Thymus (tissue), 11 donors: ENCODE measurements at regions not wholly inside any gene's neighbourhood (a gene's known extent, or its start where the extent isn't known, plus 50 kb on each side); places are given as distances from the start of the nearest gene placed in this dataset.

Source experiments
- DNase-seq, 9 donors: peaks; one replicate each; pipeline ENCODE4 v3.0.0-alpha.2; 2013; ENCODE audit warnings: low spot score in 9 of 9, low read depth in 6 of 9, missing footprints in 1 of 9
- H3K27ac ChIP-seq, 2 donors: one replicate each; pipeline ENCODE4 v1.5.1; 2013; ENCODE audit warnings: control low read depth in 1 of 2, low read depth in 1 of 2, low read length in 1 of 2, mild to moderate bottlenecking in 1 of 2, moderate library complexity in 1 of 2
- H3K27me3 ChIP-seq, 2 donors: one replicate each; pipeline ENCODE4 v1.5.1; 2013; ENCODE audit warnings: low read length in 1 of 2; ENCODE audit not compliant: control insufficient read depth in 2 of 2, insufficient read depth in 1 of 2
- H3K36me3 ChIP-seq, 2 donors: one replicate each; pipeline ENCODE4 v1.5.1; 2013; ENCODE audit warnings: low read length in 1 of 2, mild to moderate bottlenecking in 1 of 2, moderate library complexity in 1 of 2; ENCODE audit not compliant: control insufficient read depth in 2 of 2, insufficient read depth in 2 of 2
- H3K4me1 ChIP-seq, 2 donors: one replicate each; pipeline ENCODE4 v1.5.1; 2013; ENCODE audit warnings: low read length in 2 of 2; ENCODE audit not compliant: control insufficient read depth in 2 of 2, insufficient read depth in 2 of 2
- H3K4me3 ChIP-seq, 2 donors: one replicate each; pipeline ENCODE4 v1.5.1; 2013; ENCODE audit warnings: low read length in 2 of 2, control low read depth in 1 of 2, mild to moderate bottlenecking in 1 of 2
- H3K9me3 ChIP-seq, 2 donors: one replicate each; pipeline ENCODE4 v1.5.1; 2013; ENCODE audit warnings: low read length in 1 of 2, mild to moderate bottlenecking in 1 of 2; ENCODE audit not compliant: control insufficient read depth in 2 of 2, insufficient read depth in 1 of 2
- WGBS: extraction: QIAGEN DNeasy Blood & Tissue Kit; methylation state at CpG from one replicate; pipeline ENCODE4 v1.1.7; 2013; 5-methylcytosine and 5-hydroxymethylcytosine counted together
- donor health status: healthy.

DNA sequence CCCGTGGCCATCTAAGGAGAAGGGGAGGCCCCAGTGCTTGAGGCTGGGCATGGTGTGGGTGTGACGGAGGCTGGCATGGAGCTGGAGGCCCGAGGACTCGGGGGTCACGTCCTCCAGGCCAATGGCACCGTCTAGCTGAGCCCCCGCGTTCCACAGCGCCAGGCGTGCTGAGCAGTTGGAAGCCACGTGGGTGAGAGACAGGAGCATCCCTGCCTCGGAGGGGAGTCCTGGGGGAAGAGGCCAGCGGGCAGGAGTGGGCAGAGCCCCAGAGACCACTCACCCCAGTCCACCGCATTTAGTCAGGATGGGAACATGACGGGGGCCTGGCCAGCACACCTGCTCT is 78.8 kb downstream of the RMI2 start:
- 91% methylated on average over 15 of the region's 15 CpGs for WGBS

DNA sequence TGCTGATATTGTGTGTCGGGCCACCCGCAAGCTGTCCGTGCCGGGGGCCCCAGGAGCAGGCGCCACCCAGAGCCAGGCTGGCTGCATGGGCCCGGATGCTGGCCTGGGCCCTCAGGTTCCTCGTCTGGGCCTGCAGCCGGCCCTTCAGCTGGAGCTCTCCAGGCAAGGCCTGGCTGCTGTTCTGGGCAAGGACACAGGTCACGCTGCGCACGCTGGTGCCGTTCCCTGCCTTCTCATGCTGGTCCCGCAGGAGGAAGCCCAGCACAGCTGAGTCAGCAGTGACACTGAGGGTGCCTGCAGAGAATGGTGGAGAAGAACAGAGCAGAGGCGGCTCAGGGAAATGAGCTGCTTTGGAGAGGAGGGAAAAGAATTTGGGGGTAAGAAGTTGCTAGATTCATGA is 79.9 kb downstream of the RMI2 start:
- peaks cover 0 to 3% of the 10 kb centered on the region in 2 donors for H3K9me3 ChIP-seq
- no peak for DNase-seq
- H3K36me3 ChIP-seq, result no peaks in the 10 kb centered on the region
- 90% methylated on average over 14 of the region's 14 CpGs for WGBS
- no peaks in the 10 kb centered on the region for H3K27me3 ChIP-seq
- peaks cover 2 to 22% of the 10 kb centered on the region in 2 donors for H3K4me1 ChIP-seq
- no peak overlapping the region for H3K4me3 ChIP-seq
- no peak overlapping the region for H3K27ac ChIP-seq

More for the DNA sequence above, 78.8 kb downstream of the RMI2 start:
- no peak overlapping the region for H3K27ac ChIP-seq
- H3K4me1 ChIP-seq, result peaks cover 2 to 22% of the 10 kb centered on the region in 2 donors
- no peak overlapping the region for H3K4me3 ChIP-seq
- H3K27me3 ChIP-seq, result no peaks in the 10 kb centered on the region
- DNase-seq, result no peak
- peaks cover 0 to 3% of the 10 kb centered on the region in 2 donors for H3K9me3 ChIP-seq
- no peaks in the 10 kb centered on the region for H3K36me3 ChIP-seq

DNA sequence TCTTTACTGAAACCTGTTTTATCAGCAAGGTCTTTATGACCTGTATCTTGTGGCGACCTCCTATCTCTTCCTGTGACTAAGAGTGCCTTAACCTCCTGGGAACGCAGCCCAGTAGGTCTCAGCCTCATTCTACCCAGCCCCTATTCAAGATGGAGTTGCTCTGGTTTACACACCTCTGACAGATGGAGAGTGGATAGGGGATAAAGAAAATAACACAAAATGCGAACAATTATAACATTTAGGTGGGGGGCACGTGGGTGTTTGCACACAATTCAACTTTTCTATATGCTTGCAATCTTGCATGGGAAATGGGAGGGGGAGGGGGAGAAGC is 83.3 kb downstream of the RMI2 start:
- H3K36me3 ChIP-seq, result no peaks in the 10 kb centered on the region
- peaks cover 0 to 9% of the 10 kb centered on the region in 2 donors for H3K4me1 ChIP-seq
- WGBS, result 95% methylated on average over 4 of the region's 4 CpGs
- no peak overlapping the region for H3K4me3 ChIP-seq
- H3K9me3 ChIP-seq, result peaks cover 0 to 4% of the 10 kb centered on the region in 2 donors
- H3K27ac ChIP-seq, result no peak overlapping the region
- H3K27me3 ChIP-seq, result no peaks in the 10 kb centered on the region
- no peak for DNase-seq

GRCh38 chr16:11429123-11429522 is 83.9 kb downstream of the RMI2 start:
- Histone ChIP-seq H3K27ac (no peak overlapping the region), H3K27me3 (no peaks in the 10 kb centered on the region), H3K4me1 (peaks cover 0 to 4% of the 10 kb centered on the region in 2 donors), H3K36me3 (no peaks in the 10 kb centered on the region), H3K9me3 (peaks cover 0 to 4% of the 10 kb centered on the region in 2 donors), H3K4me3 (no peak overlapping the region)
- no peak for DNase-seq
- WGBS, result 79% methylated on average over 6 of the region's 6 CpGs

GRCh38 chr16:11429823-11430222 is 84.6 kb downstream of the RMI2 start:
- Histone ChIP-seq H3K4me1 (no peaks in the 10 kb centered on the region), H3K27ac (no peak overlapping the region), H3K27me3 (no peaks in the 10 kb centered on the region), H3K9me3 (peaks cover 0 to 4% of the 10 kb centered on the region in 2 donors), H3K36me3 (no peaks in the 10 kb centered on the region), H3K4me3 (no peak overlapping the region)
- DNase-seq, result no peak
- 84% methylated on average over 6 of the region's 6 CpGs for WGBS

DNA sequence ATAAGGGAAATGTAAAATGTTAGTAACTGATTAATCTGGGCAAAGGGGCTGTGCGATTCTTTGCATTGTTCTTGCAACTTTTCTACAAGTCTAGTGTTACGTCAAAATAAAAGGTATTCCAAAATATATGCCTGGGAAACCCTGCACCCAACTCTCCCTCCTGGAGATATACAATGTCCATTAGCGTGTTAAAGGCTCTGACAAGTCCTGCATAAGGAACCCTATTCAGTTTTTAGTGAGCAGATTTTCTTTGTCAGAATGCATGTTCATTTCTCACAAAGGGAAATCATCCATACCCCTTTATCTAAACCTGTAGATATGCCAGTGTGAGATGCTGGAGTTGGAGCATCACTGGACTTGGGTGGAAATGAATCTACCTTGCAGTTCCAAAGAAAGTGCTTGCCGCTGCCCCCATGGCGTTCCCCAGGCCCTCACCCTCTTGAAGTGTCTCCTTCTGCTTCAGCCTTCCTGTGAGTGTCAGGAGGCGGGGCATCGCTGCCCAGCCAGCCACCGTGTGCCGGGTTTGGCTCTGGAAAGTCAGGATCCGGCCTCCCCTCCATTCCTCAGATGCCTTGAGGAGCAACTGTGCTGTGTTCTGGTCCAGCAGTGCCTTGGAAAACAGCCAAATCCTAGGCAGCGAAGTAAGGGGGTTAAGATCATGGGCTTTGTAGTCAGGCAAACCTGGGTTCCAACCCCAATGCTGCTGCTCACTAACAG is 85.5 kb downstream of the RMI2 start:
- Histone ChIP-seq H3K9me3 (peaks cover 0 to 4% of the 10 kb centered on the region in 2 donors), H3K4me3 (no peak overlapping the region), H3K27me3 (no peaks in the 10 kb centered on the region), H3K27ac (no peak overlapping the region), H3K36me3 (no peaks in the 10 kb centered on the region), H3K4me1 (no peaks in the 10 kb centered on the region)
- WGBS, result 96% methylated on average over 11 of the region's 11 CpGs
- no peak for DNase-seq

DNA sequence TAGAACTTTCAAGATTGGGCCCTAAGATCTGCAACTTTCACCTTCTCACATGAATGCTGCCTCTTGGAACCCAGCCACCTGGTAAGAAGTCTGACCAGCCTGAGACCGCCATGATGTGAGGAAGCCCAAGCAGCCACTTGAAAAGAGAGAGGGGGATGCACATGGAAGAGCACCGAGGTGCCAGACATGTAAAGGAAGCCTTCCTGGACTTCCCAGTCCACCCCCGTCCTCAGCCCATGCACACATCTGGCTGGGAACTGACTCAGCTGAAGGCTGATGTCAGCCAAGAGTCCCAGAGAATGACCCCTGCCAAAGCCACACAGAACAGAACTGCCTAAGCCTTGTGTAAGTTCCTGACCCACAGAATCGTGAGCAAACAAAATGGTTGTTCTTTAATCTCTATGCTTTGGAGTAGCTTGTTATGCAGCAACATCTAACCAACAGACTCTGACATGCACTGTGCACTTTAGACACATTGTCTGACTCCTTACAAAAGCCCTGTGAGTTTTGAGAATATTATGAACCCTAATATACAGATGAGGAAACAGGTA is 86.7 kb downstream of the RMI2 start:
- no peak for DNase-seq

GRCh38 chr16:11432856-11433395 is 87.7 kb downstream of the RMI2 start:
- no peak overlapping the region for H3K4me3 ChIP-seq
- H3K27ac ChIP-seq, result no peak overlapping the region
- H3K9me3 ChIP-seq, result peaks cover 0 to 4% of the 10 kb centered on the region in 2 donors
- 94% methylated on average over 4 of the region's 4 CpGs for WGBS
- no peaks in the 10 kb centered on the region for H3K27me3 ChIP-seq
- H3K36me3 ChIP-seq, result no peaks in the 10 kb centered on the region
- DNase-seq, result no peak
- H3K4me1 ChIP-seq, result no peaks in the 10 kb centered on the region

More for the DNA sequence above, 86.7 kb downstream of the RMI2 start:
- Histone ChIP-seq H3K4me1 (no peaks in the 10 kb centered on the region), H3K27ac (no peak overlapping the region), H3K4me3 (no peak overlapping the region), H3K27me3 (no peaks in the 10 kb centered on the region), H3K36me3 (no peaks in the 10 kb centered on the region), H3K9me3 (peaks cover 0 to 4% of the 10 kb centered on the region in 2 donors)
- 95% methylated on average over 4 of the region's 4 CpGs for WGBS

GRCh38 chr16:11435576-11435975 is 90.3 kb downstream of the RMI2 start:
- no peak for DNase-seq
- WGBS, result 93% methylated on average over 11 of the region's 11 CpGs
- Histone ChIP-seq H3K27ac (no peak overlapping the region), H3K27me3 (no peaks in the 10 kb centered on the region), H3K4me1 (no peaks in the 10 kb centered on the region), H3K4me3 (no peak overlapping the region), H3K9me3 (peaks cover 0 to 12% of the 10 kb centered on the region in 2 donors), H3K36me3 (no peaks in the 10 kb centered on the region)
